H1 (cell line): ENCODE measurements at regions not wholly inside any gene's neighbourhood (a gene's known extent, or its start where the extent isn't known, plus 50 kb on each side); places are given as distances from the start of the nearest gene placed in this dataset.

Source experiments
- CTCF ChIA-PET: fragments of 300-600 bp; sonication (Branson Sonifier 250); formaldehyde crosslinking; loops from one replicate; lab custom pipeline; 2021; ENCODE audit not compliant: partially characterized antibody; lab: Charles Lee
- POLR2A ChIA-PET: fragments of 300-600 bp; sonication (Branson Sonifier 250); formaldehyde crosslinking; loops from one replicate; lab custom pipeline; 2021; ENCODE audit warnings: inconsistent platforms; ENCODE audit not compliant: partially characterized antibody; lab: Charles Lee
- DNase-seq, 2 experiments: peaks; one replicate each; pipeline versions ENCODE4 v3.0.0 to v3.0.0-alpha.2; 2010 to 2022; ENCODE audit warnings: low spot score in 2 of 2, low read depth in 1 of 2, mixed read lengths in 1 of 2
- FAIRE-seq: peaks from 2 replicates; lab custom pipeline; 2011; peaks lifted over from hg19 to GRCh38; lab: Jason Lieb, UNC
- H2AFZ ChIP-seq: 2 replicates; pipeline ENCODE4 v1.8.1; 2012; ENCODE audit warnings: low read length, inconsistent platforms
- H2AK5ac ChIP-seq: 2 replicates; pipeline ENCODE4 v1.6.1; 2013; ENCODE audit warnings: low read depth, low read length
- H2BK120ac ChIP-seq: replicated peaks from 2 replicates; pipeline ENCODE3; 2013; ENCODE audit warnings: low read depth, low read length, inconsistent platforms
- H2BK12ac ChIP-seq: 2 replicates; pipeline ENCODE4 v1.6.1; 2013; ENCODE audit warnings: low read depth, low read length
- H2BK15ac ChIP-seq: 2 replicates; pipeline ENCODE4 v1.6.1; 2013; ENCODE audit warnings: low read length
- H2BK20ac ChIP-seq: 2 replicates; pipeline ENCODE4 v1.6.1; 2013; ENCODE audit warnings: low read length
- H2BK5ac ChIP-seq: 2 replicates; pipeline ENCODE4 v1.6.1; 2013; ENCODE audit warnings: low read depth, low read length
- H3K14ac ChIP-seq: 2 replicates; pipeline ENCODE4 v1.6.1; 2013; ENCODE audit warnings: inconsistent platforms; ENCODE audit not compliant: insufficient read length
- H3K18ac ChIP-seq: 2 replicates; pipeline ENCODE4 v1.6.1; 2013; ENCODE audit warnings: low read length; ENCODE audit errors: extremely low read depth
- H3K23ac ChIP-seq: 2 replicates; pipeline ENCODE4 v1.6.1; 2013; ENCODE audit warnings: inconsistent platforms; ENCODE audit not compliant: insufficient read length
- H3K23me2 ChIP-seq: 2 replicates; pipeline ENCODE4 v1.6.1; 2013; ENCODE audit warnings: low read depth, low read length
- H3K27ac ChIP-seq: 2 replicates; pipeline ENCODE4 v1.6.1; 2011; ENCODE audit warnings: low read depth, low read length, inconsistent platforms
- H3K27me3 ChIP-seq, 4 experiments: replicated peaks in 1 of 4; 1 replicate in 1 of 4; 2 replicates in 3 of 4; pipeline versions ENCODE4 v1.6.1 to v1.8.1; 2011 to 2013; ENCODE audit warnings: low read length in 3 of 4, mild to moderate bottlenecking in 3 of 4, inconsistent platforms in 2 of 4, mixed read lengths in 2 of 4, moderate library complexity in 1 of 4; ENCODE audit not compliant: control insufficient read depth in 3 of 4, insufficient read depth in 3 of 4; ENCODE audit errors: extremely low read depth in 1 of 4
- H3K36me3 ChIP-seq, 4 experiments: 2 replicates each; pipeline versions ENCODE4 v1.6.1 to v1.8.1; 2011 to 2013; ENCODE audit warnings: mild to moderate bottlenecking in 4 of 4, low read length in 3 of 4, moderate library complexity in 2 of 4, control low read depth in 1 of 4, inconsistent platforms in 1 of 4; ENCODE audit not compliant: insufficient read depth in 4 of 4, control insufficient read depth in 2 of 4
- H3K4ac ChIP-seq: replicated peaks from 2 replicates; pipeline ENCODE3; 2013; ENCODE audit warnings: low read length, low read depth, mixed read lengths, inconsistent platforms; ENCODE audit not compliant: insufficient read length
- H3K4me1 ChIP-seq, 4 experiments: replicated peaks in 1 of 4; 1 replicate in 1 of 4; 2 replicates in 3 of 4; pipeline versions ENCODE4 v1.6.1 to v1.8.1; 2011 to 2013; ENCODE audit warnings: low read length in 3 of 4, inconsistent platforms in 2 of 4, mixed read lengths in 1 of 4; ENCODE audit not compliant: insufficient read depth in 4 of 4, control insufficient read depth in 3 of 4
- H3K4me2 ChIP-seq, 2 experiments: 2 replicates each; pipeline versions ENCODE4 v1.6.1 to v1.8.1; 2011 to 2013; ENCODE audit warnings: low read depth in 2 of 2, low read length in 2 of 2, control low read depth in 1 of 2, inconsistent platforms in 1 of 2, mild to moderate bottlenecking in 1 of 2; ENCODE audit not compliant: insufficient read depth in 1 of 2
- H3K4me3 ChIP-seq, 4 experiments: fragments of 200-600, 300-600 bp in 1 of 4; sonication (generic), shearing (Covaris generic), sonication (Bioruptor Twin) in 1 of 4; 2 replicates each; pipeline versions ENCODE4 v1.5.1 to v1.8.1; 2011 to 2016; ENCODE audit warnings: low read length in 4 of 4, low read depth in 3 of 4, control low read depth in 2 of 4, inconsistent platforms in 2 of 4, mild to moderate bottlenecking in 2 of 4, mixed read lengths in 1 of 4, moderate library complexity in 1 of 4; ENCODE audit not compliant: insufficient read depth in 2 of 4; ENCODE audit errors: extremely low read depth in 1 of 4
- H3K56ac ChIP-seq: replicated peaks from 2 replicates; pipeline ENCODE3; 2013; ENCODE audit warnings: low read depth, mild to moderate bottlenecking, mixed read lengths, low read length, inconsistent platforms; ENCODE audit not compliant: insufficient read length
- H3K79me1 ChIP-seq: 2 replicates; pipeline ENCODE4 v1.6.1; 2013; ENCODE audit warnings: low read depth, low read length, control low read depth
- H3K79me2 ChIP-seq, 2 experiments: 2 replicates each; pipeline versions ENCODE4 v1.6.1 to v1.8.1; 2012 to 2013; ENCODE audit warnings: low read length in 2 of 2, mild to moderate bottlenecking in 2 of 2, inconsistent platforms in 1 of 2; ENCODE audit not compliant: insufficient read depth in 2 of 2, control insufficient read depth in 1 of 2
- H3K9ac ChIP-seq, 4 experiments: replicated peaks in 1 of 4; 1 replicate in 1 of 4; 2 replicates in 3 of 4; pipeline versions ENCODE4 v1.6.1 to v1.8.1; 2011 to 2013; ENCODE audit warnings: low read depth in 3 of 4, low read length in 3 of 4, control low read depth in 2 of 4, mild to moderate bottlenecking in 2 of 4, moderate library complexity in 2 of 4, inconsistent platforms in 1 of 4; ENCODE audit errors: extremely low read depth in 1 of 4
- H3K9me3 ChIP-seq, 2 experiments: 2 replicates each; pipeline versions ENCODE4 v1.6.1 to v1.8.1; 2012 to 2013; ENCODE audit warnings: mild to moderate bottlenecking in 2 of 2, moderate library complexity in 2 of 2, control low read depth in 1 of 2, inconsistent platforms in 1 of 2, low read depth in 1 of 2, low read length in 1 of 2, mixed read lengths in 1 of 2; ENCODE audit not compliant: insufficient read depth in 2 of 2
- H4K20me1 ChIP-seq, 2 experiments: replicated peaks in 1 of 2; 2 replicates each; pipeline versions ENCODE3 to v1.8.1; 2011 to 2013; ENCODE audit warnings: inconsistent platforms in 2 of 2, low read length in 2 of 2, mild to moderate bottlenecking in 1 of 2; ENCODE audit not compliant: insufficient read depth in 2 of 2, control insufficient read depth in 1 of 2
- H4K5ac ChIP-seq: 2 replicates; pipeline ENCODE4 v1.6.1; 2013; ENCODE audit warnings: low read length, low read depth, mixed read lengths, inconsistent platforms; ENCODE audit not compliant: insufficient read length
- H4K8ac ChIP-seq: 2 replicates; pipeline ENCODE4 v1.8.0; 2013; ENCODE audit warnings: mild to moderate bottlenecking, moderate library complexity, low read length, inconsistent platforms; ENCODE audit not compliant: insufficient read depth; ENCODE audit errors: extremely low read depth
- H4K91ac ChIP-seq: replicated peaks from 2 replicates; pipeline ENCODE3; 2013; ENCODE audit warnings: low read length, mixed read lengths, inconsistent platforms; ENCODE audit not compliant: insufficient read length
- FOSL1 ChIP-seq: IDR thresholded peaks from 2 replicates; pipeline ENCODE4 v1.6.1; 2011; ENCODE audit warnings: mild to moderate bottlenecking, low read depth, low read length, moderate library complexity; ENCODE audit not compliant: insufficient read depth
- NRF1 ChIP-seq: IDR thresholded peaks from 2 replicates; pipeline ENCODE4 v1.6.1; 2011; ENCODE audit warnings: mild to moderate bottlenecking, low read depth, low read length, improper control_type of control experiment
- PHF8 ChIP-seq: fragments of 200-600 bp; sonication (generic); conservative IDR thresholded peaks from 2 replicates; pipeline ENCODE4 v1.7.1; 2012; ENCODE audit warnings: low read depth, mild to moderate bottlenecking, inconsistent platforms, low read length, moderate library complexity
- RAD21 ChIP-seq, 2 experiments: IDR thresholded peaks in 1 of 2; conservative IDR thresholded peaks in 1 of 2; 2 replicates each; pipeline ENCODE4 v1.6.1; 2011; ENCODE audit warnings: low read depth in 2 of 2, low read length in 2 of 2, improper control_type of control experiment in 1 of 2, inconsistent platforms in 1 of 2, mild to moderate bottlenecking in 1 of 2, moderate library complexity in 1 of 2
- RFX5 ChIP-seq: IDR thresholded peaks from 2 replicates; pipeline ENCODE4 v1.6.1; 2011; ENCODE audit warnings: low read depth, low read length, improper control_type of control experiment, borderline replicate concordance
- SIRT6 ChIP-seq: IDR thresholded peaks from one replicate; pipeline ENCODE4 v1.7.1; 2012; ENCODE audit warnings: low read length, inconsistent platforms
- TEAD4 ChIP-seq: IDR thresholded peaks from 2 replicates; pipeline ENCODE4 v1.6.1; 2012; ENCODE audit warnings: low read depth, low read length, inconsistent platforms, mixed read lengths
- ZNF274 ChIP-seq: IDR thresholded peaks from 2 replicates; pipeline ENCODE4 v1.7.0; 2012; ENCODE audit warnings: low read length, borderline replicate concordance; ENCODE audit errors: extremely low read depth
- WGBS, 2 experiments: shearing (Covaris generic) in 1 of 2; methylation state at CpG; one replicate each; pipeline versions ENCODE4 v1.1.6 to v1.1.7; 2013 to 2015; ENCODE audit warnings: low lambda C conversion rate in 2 of 2, mixed read lengths in 2 of 2, inconsistent platforms in 1 of 2, low coverage in 1 of 2, missing lambda C conversion rate in 1 of 2; ENCODE audit not compliant: insufficient replicate concordance in 2 of 2, insufficient coverage in 1 of 2, insufficient read length in 1 of 2; ENCODE audit errors: extremely low coverage in 1 of 2, missing lambda C conversion rate in 1 of 2; 5-methylcytosine and 5-hydroxymethylcytosine counted together

- no peak overlapping the region for H3K14ac ChIP-seq
- H3K4me1 ChIP-seq: no peaks in the 10 kb centered on the region; a peak in 1 of 7 replicates
- H2BK5ac ChIP-seq: no peak overlapping the region
- H2BK120ac ChIP-seq: no peak overlapping the region
- CTCF ChIA-PET: no interaction called here
- TF ChIP-seq FOSL1 (no peak), PHF8 (no peak), RFX5 (no peak), RAD21 (IDR thresholded peaks at IDR 0.05 in 1 of 2, conservative IDR thresholded peaks at IDR 0.05 in 1 of 2; ENCODE audit: low read depth in 2 of 2, low read length in 2 of 2) (no peak), TEAD4 (no peak), ZNF274 (no peak), SIRT6 (no peak), NRF1 (no peak)
- H3K23ac ChIP-seq: no peak overlapping the region
- no peak overlapping the region for H3K18ac ChIP-seq
- H3K9ac ChIP-seq: no peak overlapping the region
- WGBS, 2 experiments: 79% methylated on average over 2 of the region's 2 CpGs; no CpG with 5 or more reads in 1 of the 2 experiments
- no peak for DNase-seq
- no peaks in the 10 kb centered on the region for H3K36me3 ChIP-seq
- H3K4me3 ChIP-seq: no peak overlapping the region
- no peak for FAIRE-seq
- no peaks in the 10 kb centered on the region; a peak in 1 of 7 replicates for H3K27me3 ChIP-seq
- no peak overlapping the region for H2BK20ac ChIP-seq
- H2BK15ac ChIP-seq: no peak overlapping the region
- H3K23me2 ChIP-seq: no peaks in the 10 kb centered on the region
- no peaks in the 10 kb centered on the region for H3K79me2 ChIP-seq
- no peak overlapping the region for H3K4me2 ChIP-seq
- H2BK12ac ChIP-seq: no peak overlapping the region
- H2AK5ac ChIP-seq: no peak overlapping the region
- H4K20me1 ChIP-seq: no peaks in the 10 kb centered on the region
- H4K5ac ChIP-seq: no peak overlapping the region
- no peaks in the 10 kb centered on the region for H3K9me3 ChIP-seq
- no peak overlapping the region for H4K8ac ChIP-seq
- H3K27ac ChIP-seq: no peak overlapping the region
- no peak overlapping the region for H2AFZ ChIP-seq
- no peaks in the 10 kb centered on the region for H3K79me1 ChIP-seq
- H3K56ac ChIP-seq: no peak overlapping the region
- no peak overlapping the region for H4K91ac ChIP-seq
- POLR2A ChIA-PET: no interaction called here
- H3K4ac ChIP-seq: no peak overlapping the region
Observed at GRCh38 chr20:24376311-24377099, 92.9 kb upstream of the SYNDIG1 start.
